DMS153 (cell line): ENCODE measurements at regions not wholly inside any gene's neighbourhood (a gene's known extent, or its start where the extent isn't known, plus 50 kb on each side); places are given as distances from the start of the nearest gene placed in this dataset.
"Not testable (repeated sequence)": the region's sequence is repeated elsewhere in the genome, so short reads cannot be mapped to it uniquely, and the experiment has no call there.

Experiments used
- DNase-seq: peaks from one replicate; lab custom pipeline; 2025; lab: John Stamatoyannopoulos, UW

- DNase-seq: not testable (repeated sequence)
These were observed 334.2 kb downstream of the SPATA31A7 start for GRCh38 chr9:61523897-61524620.

- not testable (repeated sequence) for DNase-seq
These were observed 335.8 kb downstream of the SPATA31A7 start for GRCh38 chr9:61525629-61526028.

DNA sequence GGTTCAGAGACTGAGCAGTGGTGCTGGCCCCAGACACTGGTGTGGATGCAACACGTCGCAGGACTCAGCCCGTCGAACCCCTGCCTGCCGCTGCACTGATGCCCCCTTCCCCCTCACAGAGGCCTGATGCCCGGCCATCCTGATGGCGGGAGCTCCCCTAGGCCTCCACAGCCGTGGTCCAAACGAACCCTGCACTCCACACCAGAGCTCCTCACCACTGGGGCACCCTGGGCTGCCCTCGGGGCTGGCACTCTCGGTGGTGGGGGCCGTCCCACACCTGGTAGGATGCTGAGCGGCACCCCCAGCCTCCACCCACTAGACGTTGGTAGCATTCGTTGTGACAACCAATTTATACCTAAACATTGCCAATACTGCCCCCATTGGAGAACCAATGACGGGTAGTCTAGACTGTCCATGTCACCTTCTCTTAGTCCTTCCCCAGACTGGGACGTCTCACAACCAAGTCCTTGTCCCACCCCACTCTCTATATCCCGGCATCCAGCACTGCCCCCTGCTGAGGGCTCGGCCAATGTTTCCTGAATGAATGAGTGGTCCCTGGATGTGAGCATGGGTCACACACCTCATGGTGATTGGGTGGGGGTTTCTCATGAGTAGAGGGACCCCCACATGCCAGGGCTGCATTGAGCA, 360.4 kb downstream of the SPATA31A7 start:
- not testable (repeated sequence) for DNase-seq

GRCh38 chr9:61571403-61572127, 381.7 kb downstream of the SPATA31A7 start:
- not testable (repeated sequence) for DNase-seq

- peak; percentile 6 for DNase-seq
These were observed 382.5 kb downstream of the SPATA31A7 start for GRCh38 chr9:61572364-61572763.

DNA sequence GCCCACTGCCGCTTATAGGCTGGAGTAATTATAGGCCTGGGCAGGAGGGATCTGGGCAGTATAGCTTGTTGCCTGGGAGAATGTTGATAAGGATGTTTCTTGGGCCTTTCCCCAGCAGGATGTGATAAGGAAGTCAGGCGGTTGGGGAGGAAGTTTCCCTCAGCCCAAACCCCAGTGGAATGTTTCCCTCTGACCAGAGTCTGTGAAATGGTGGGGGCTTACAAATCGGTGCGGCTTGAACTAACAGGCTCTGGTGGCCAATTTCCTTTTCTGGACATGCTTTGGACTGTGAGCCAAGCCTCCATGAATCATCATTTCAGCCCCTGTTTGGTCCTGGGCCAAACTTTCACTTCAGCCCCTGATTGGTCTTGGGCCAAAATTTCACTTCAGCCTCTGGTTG, 383.6 kb downstream of the SPATA31A7 start:
- not testable (repeated sequence) for DNase-seq
